HG03135 (cell line): ENCODE measurements at regions not wholly inside any gene's neighbourhood (a gene's known extent, or its start where the extent isn't known, plus 50 kb on each side); places are given as distances from the start of the nearest gene placed in this dataset.

Source experiments
- ATAC-seq: cut with Tn5 transposase; IDR thresholded peaks from one replicate; pipeline ENCODE4 v1.9.1; 2021; ENCODE audit warnings: mild to moderate bottlenecking, moderate library complexity; ENCODE audit not compliant: unreplicated experiment

DNA sequence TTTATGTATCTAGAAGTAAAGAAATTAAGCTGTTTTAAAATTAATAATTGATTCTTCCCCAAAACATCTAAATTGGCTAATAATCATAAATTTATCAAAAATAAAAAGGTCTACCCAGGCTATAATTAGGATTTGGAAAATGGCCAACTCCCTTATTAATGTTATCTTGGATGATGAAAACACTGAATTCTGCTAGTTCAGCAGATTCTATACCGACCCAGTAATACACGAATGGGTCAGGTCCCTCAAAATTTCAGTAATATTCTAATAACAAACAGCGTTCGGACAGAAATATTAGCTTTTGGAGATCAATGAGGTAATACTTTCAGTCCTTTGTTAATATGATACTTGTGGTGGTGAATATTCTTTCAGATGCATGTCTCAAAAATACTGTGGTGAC is 360.7 kb upstream of the MGMT start:
- ATAC-seq = no peak

DNA sequence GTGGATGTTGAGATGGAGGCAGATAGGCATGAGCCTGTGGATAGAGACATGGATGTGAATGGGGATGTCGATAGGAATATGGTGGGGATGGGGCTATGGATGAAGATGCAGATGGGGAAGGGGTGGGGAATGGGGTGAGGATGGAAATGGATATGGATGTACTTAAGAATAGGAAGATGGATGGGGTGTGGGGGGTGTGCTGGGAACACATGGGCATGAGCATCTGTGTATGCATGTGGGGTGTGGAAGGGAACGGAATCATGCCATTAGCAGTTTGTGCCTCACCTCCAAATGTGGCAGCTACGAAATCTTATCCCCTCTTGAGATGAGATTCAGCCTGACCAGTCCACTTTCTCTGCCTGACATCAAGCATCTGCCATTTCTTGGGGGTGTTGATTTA is 359.5 kb upstream of the MGMT start:
- no peak for ATAC-seq

DNA sequence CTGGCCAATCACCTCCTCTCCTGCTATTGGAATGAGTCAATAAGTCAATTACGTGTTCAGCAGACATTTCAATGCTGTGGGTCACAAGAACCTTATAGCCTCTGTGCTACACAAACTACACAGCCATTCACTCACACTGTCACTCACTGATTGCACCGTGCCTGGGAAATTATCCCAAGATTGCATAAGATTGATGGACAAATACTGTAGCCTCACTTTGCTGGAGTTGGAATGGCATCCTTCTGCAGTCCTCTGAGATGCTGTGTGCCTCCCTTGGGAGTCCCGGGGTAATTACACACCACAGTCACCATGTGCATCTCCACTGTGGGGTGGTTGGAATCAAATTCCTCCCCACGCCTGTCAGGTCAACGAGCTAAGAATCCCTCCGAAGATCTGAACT is 358.7 kb upstream of the MGMT start:
- no peak for ATAC-seq

DNA sequence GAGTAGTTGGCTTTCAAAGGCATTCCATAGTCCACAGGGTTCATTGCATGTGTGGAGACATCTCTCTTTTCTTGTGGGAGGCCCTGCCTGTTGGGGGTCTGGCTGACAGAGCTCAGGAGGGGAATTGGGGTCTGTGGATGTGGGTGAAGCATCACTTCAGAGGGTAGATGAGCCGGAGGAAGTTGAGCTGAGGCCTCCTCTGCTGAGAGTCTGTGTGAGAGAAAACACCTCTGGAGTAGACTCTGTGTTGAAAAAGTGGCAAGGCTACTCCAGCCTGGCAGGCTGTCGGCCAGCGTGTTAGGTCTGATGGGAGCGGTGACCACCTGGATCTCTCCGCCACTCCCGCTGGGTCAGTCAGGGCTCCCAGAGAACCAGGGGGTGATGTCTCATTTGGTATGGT is 358.0 kb upstream of the MGMT start:
- ATAC-seq = no peak

DNA sequence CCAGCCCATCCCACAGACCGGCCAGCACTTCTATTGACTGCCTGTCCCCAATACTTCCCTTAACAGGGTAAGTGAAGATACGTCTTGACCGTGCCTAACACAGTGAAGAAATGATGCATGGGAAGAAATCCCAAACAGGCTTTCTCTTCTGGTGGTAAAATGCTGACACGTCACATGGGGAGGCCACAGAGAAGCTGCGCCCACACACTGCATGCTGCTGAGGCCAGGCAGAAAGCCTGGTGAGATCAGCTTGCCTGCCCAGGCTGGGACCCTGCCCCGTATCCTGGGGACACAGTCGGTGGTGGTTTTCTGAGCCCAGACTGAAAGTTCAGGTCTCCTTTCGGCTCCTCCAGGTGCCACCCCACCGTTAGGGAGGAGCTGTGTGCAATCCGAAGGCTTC is 356.3 kb upstream of the MGMT start:
- no peak for ATAC-seq

DNA sequence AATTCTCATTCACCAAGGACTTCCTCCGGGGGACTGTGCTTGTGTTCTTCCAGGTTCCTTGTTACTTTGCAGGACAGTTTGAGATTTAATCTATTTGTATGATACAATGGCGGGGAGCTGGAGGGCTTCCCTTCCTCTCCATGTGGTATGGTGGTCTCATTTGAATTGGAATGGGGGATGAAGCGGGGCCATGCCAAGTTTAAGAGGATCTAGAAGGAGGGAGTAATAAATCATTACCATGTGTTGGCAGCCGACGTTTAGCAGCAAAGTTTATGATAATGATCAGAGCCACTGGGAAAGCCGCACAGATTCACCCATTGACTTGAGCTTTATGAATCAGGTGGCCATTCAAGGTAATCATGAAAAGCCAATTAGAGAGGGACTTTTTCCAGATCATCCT is 355.1 kb upstream of the MGMT start:
- no peak for ATAC-seq

DNA sequence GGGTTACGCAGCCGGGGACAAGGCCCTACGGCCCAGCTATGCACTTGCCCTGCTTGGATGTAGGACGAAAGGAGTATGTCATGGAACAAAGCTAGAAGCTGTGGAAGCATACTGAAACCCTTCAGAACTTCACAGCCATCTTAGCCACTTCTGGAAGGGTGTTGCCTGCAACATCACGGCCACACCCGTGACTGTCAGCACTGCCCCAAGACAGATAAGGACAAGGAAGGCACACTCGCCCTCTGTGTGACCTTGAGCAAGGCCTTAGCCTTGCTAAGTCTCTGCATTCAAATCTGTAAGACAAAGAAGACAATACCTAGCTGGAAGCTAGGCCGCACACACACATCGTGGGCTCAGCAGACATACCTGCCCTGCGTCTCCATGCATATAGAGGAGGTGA is 352.5 kb upstream of the MGMT start:
- ATAC-seq = no peak

DNA sequence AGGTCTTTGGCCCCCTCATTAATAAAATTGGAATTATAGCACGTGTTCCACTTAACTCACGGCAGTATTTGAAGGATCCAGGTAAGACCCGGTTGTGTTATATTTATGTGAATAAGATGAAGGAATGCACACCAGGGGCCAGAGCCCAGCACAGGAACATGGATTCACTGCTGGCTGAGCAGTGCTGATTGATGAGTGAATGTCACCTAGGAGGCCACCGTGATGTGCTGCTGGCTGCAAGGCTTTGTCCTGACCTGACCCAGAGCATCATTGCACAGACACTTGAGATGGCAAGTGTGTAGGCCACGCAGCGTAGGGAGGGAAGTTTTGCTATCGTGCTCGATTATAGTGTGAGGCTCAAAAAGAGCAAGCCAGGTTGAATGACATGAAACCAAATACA is 350.7 kb upstream of the MGMT start:
- no peak for ATAC-seq

DNA sequence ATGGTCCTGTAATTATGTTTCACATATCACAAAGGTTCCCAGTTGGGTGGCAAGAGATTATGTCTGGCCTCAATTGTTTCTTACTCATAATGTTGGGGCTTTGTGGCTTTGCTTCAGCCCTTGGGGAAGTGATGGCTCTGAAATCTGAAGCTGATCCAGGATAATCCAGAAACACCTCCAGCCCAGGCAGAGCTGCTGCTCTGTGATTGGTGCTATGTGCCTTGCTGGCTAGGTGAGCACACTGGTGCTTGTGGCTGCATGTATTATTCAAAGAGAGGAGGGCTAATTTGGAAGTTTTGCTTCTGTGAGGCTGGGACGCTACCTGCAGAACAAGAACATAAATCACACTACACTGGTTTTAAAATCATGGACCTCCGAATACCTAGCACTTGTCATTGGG is 346.6 kb upstream of the MGMT start:
- no peak for ATAC-seq

DNA sequence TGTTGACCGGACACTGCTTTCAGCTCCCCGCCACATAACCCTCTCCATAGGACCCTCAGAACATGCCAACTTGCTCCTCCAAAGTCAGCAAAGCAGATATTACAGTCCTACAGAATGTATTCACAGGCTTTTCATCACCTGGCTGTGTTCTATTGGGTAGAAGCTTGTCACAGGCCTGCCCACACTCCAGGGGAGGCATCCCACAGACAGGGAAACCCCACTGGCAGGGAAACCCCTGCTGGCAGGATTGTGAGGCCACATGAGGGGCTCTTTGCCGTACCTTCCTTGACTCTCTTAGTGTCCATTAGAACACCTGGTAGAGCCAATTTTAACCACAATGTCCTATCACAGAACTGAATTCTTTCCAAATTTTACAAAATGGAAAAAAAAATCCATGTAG is 344.2 kb upstream of the MGMT start:
- ATAC-seq = no peak

DNA sequence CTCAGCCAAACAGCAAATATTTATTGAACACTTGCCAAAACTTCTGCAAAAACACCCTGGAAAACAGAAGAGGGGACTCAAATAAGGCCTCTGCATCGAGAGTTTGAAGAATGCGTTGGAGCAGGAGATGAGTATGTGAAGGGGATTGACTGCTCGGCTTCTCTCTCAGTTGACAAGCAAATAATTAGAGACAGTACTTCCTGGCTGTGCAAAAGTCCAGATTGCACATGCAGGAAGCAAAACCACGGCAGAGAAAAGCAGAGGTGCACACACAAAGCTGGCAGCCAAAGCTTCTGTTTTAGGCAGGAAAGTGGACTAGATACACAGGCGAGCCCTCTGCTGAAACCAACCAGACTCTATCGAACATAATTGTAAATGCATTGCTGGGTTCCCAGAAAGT is 343.6 kb upstream of the MGMT start:
- ATAC-seq = no peak

DNA sequence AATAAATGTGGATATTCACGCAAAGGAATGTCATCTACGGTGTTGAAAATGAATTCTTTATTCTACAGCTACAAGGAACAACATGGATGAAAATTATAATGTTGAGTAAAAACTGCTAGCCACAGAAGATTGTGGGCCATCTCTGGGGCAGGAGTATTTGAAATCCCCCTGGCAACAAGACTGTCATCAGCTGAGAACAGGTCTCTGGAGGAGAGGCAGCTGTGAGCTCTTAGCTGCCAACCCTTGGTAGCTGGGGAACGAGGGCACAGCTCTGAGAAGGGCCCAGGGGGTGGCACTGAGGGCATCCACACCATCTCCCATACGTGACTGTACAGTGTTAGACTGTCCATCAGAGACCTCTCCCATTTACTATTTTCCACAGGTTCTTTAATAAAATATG is 340.1 kb upstream of the MGMT start:
- ATAC-seq = no peak

DNA sequence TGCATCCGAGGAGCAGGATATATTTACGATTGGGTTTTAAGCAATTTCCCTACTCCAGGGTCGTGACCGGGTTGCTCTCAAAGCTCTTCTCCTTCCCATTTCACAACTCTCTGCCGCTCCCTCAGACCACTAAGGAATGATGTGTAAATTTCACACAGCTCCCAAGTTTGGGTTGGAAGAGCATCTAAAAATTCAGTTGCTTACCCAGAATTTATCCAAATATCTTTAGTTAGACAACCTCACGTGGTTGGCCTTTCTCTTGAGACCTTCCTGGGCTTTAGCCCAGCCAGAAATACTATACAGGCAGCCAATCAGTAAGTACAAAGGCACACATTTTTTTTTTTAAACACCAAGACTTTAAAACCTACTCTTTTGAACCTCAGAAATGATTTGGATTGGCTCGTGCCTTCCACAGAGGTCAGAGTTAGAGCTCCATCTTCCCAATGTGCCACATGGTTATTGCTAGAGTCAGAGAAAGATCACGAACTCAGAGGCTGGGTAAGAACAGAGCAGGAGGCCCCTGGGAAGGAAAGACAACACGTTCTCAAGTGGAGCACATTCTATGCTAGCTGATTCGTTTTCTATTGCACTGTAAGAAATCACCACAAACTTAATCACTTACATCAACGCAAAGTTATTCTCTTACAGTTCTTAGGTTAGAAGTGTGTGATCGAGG is 335.4 kb upstream of the MGMT start:
- no peak for ATAC-seq

DNA sequence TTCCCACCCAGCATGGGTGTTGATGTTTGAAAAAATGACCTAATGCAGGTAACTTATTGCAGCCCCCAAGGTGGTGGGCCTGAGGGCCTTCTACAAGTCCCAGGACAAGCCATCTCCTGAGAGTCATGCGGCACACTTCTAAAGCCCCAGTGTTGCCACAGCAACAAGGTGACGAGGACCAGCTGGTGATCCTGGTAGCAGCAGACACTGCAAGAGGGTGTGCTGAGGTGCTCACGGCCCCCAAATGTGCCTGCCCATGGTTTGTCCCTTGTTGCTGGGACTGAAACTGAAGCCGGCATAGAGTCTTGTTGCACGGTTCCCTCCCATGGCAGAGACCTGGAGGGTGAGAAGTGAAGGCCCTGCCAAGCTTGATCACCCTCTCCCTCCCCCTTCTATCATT is 333.2 kb upstream of the MGMT start:
- ATAC-seq = no peak

DNA sequence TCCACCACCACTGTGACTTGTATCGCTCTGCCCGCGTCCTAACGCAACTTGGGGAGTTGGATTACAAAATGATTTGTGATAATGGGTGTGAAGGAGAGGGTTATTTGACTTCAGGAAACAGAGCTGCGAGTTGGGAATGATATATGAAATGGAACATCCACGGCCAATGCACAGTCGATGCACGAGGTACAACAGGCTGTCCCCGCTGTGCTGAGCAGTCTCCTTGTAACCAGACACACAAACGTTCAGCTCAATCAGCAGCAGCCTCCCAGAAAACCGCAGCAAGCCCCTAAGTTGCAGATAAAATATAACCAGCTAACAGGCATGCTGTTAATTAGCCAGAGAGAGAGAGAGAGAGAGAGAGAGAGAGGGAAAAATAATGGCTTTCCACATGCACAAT is 332.7 kb upstream of the MGMT start:
- ATAC-seq = no peak

DNA sequence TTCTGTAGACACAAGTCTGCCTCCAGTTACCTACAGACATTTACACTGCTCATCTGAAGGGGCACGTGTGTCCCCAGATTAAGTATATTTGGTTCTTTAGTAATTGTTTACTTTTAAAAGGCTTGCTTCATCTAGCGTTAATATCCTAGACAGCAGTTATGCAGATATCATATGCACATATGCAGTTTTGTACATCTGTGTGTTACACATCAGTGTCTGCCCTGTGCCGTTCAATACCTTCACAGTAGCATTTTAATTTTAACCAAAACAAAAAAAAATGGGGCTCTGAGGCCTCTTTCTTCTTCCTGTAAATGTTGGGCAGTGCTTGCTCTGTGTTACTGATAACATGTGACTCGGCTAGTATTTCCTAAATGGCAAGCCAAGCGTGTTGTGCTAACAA is 331.4 kb upstream of the MGMT start:
- ATAC-seq = no peak

DNA sequence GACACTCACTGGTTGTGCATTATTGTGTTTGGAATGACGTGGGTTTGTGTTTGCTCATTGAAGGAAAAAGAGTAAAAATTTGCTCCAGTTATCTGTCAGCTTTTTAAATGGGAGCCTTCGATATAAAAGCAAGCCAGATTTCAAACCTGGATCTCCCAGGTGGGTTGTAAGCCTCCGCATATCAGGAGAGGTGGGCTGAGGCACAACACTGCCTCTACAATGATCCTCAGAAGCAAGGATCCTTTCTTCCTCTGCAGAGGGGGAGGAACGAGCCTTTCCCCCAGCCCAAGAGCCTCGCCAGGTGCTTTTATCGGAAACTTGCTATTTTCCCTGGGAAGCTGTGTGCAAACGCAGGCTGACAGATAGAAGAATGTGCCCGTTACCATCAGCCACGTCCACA is 331.0 kb upstream of the MGMT start:
- ATAC-seq = no peak

DNA sequence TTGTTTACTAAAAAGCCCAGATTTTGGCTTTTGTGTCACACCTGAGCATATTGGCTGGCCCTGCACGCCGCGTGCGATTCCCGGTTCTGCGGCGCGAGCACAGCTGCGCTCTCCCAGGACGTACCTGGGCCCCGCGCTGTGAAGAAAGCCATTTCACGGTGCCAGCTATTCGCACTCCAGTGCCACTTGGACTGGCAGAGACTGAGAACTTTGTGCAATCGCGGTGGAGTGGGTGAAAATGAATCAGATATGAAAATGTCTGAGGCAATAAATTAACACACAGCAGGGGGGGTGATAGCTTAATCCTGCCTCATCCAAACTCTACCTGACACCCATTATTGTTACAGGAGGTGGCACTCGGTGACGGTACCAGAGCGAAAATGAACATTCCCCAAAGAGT is 330.1 kb upstream of the MGMT start:
- ATAC-seq = no peak

DNA sequence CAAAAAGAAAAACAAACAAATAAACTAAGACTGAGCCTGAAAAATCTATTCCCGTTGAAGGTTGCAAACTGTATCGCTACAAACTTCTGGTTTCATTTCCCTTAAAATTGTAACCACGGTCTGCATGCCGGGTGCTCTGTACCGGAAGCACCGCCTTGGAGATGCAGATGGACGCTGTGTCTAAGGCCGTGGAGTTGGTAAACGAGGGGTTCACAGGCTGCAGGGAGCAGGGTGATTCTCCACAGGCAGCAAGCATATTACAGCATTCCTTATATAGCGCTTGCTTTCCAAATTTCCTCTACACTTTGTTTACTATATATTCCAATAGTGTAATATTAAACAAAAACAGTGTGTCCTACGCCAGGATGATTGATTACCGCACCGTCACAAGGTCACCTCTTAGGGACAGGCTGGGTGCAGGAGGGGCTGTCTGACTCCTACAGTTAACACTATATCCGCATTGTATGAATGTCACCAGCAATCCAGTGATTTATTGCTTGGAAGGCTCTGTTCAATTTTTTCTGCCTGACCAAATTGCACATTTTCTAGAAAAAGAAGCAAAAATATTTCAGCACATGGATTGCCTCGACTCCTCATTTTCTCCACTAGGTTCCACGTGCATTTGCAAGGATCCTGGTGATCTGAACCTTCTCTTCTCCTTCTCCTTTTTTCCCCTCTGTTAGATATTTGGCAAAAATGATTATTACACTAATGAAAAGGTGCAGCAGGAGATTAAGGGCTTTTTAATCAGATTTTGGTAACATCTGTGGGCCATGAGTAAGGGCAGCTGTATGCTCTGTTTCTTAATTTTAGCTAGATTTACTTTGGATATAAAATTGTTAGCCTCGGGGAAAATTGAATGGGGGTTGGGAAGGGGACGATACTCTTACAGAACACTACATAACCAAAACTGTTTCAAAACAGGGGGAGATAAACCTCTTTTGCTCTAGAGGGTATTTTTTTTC is 325.8 kb upstream of the MGMT start:
- no peak for ATAC-seq

DNA sequence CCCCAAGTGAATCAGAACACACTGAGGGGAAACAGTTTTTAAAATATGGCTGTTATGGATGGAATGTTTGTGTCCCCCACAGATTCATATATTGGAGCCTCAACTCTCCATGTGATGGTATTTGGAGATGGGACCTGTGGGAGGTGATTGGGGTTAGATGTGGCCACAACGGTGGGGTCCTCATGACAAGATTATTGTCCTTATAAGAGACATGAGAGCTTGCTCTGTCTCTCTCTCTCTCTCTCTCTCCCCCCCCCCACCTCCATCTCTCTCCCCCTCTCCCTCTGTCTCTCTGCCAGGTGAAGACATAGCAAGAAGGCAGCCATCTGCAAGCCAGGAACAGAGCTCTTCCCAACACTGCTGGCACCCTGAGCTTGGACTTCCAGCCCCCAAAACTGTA is 315.8 kb upstream of the MGMT start:
- no peak for ATAC-seq

DNA sequence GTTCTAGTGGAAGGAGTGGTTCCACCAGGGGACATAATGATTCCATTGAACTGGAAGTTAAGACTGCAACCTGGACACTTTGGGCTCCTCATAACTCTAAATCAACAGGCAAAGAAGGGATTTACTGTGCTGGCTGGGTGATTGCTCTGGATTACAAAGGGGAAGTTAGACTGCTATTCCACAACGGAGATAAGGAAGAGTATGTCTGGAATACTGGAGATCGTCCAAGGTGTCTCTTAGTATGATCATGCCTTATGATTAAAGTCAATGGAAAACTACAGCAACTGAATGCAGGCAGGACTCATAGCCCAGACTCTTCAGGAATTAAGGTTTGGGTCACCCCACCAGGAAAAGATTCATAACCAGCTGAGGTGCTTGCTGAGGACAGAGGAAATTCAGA is 310.6 kb upstream of the MGMT start:
- no peak for ATAC-seq

DNA sequence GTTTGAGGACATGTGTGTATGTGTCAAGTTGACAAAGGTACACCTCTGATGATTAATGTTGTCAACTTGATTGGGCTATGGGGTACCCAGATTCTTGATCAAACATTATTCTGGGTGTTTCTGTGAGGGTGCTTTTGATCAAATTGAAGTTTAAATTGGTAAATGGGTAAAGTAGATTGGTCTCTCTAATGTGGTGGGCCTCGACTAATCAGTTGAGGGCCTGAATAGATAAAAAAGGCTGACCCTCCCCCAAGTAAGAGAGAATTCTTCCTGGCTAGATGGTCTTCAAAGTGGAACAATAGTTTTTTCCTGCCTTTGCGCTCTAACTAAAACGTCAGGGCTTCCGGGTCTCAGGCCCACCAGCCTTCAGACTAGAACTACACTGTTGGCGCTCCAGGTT is 309.9 kb upstream of the MGMT start:
- ATAC-seq = no peak

DNA sequence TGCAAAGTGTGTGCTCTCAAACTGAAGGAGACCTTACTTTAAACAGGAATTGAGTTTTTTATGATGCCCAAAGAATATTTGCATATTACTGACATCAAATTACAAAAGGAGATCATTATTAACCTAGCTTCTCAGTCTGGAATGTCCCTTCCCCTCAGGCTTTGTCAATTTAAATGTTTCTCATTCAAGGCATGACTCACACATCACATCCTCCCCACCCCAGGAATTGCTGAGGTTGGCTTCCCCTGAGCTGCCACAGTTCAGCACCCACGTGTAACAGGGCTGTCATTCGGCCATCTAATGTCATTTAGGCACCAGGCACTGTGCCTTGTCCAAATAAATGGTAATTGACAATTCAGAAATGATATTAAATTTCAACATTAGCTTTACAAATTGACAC is 305.9 kb upstream of the MGMT start:
- no peak for ATAC-seq
